ENCODE measurements at regions not wholly inside any gene's neighbourhood (a gene's known extent, or its start where the extent isn't known, plus 50 kb on each side); places are given as distances from the start of the nearest gene placed in this dataset.
"Not testable (repeated sequence)": the region's sequence is repeated elsewhere in the genome, so short reads cannot be mapped to it uniquely, and the experiment has no call there.

DNA sequence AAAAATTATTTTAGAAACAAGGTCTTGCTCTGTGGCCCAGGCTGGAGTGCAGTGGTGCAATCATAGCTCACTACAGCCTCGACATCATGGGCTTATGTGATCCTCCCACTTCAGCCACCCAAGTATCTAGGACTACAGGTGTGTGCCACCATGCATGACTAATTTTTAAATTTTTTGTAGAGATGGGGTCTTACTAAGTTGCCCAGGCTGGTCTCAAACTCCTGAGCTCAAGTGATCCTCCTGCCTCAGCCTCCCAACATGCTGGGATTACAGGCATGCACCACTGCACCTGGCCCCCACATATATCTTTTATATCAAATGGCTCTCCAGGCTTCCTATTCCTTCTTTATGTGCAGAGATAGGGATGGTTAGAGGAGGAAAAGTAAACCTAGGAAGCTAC lies 91.2 kb upstream of the SVIL start:
- H3K4me1 Mint-ChIP-seq (ENCODE audit: low read depth), result peaks cover 28% of the 10 kb centered on the region
- DNase-seq; POLR2A ChIA-PET; H3K4me3 Mint-ChIP-seq; H3K27me3 Mint-ChIP-seq; intact Hi-C loops (cut with micrococcal nuclease); H3K9me3 Mint-ChIP-seq; H3K27ac Mint-ChIP-seq: not testable (repeated sequence)
- H3K36me3 Mint-ChIP-seq, result peaks cover 16% of the 10 kb centered on the region
- CTCF ChIA-PET, result interaction anchor here (0.6 to 1.1 kb wide), 2 partner anchors 10 to 12 kb away, joined by 3 read pairs; no protein-coding TSS in a partner anchor

- Mint-ChIP-seq H3K36me3 (peaks cover 17% of the 10 kb centered on the region), H3K9me3 (peaks cover 8% of the 10 kb centered on the region), H3K27ac (no peak overlapping the region), H3K4me3 (no peak overlapping the region), H3K27me3 (no peaks in the 10 kb centered on the region), H3K4me1 (ENCODE audit: low read depth) (peaks cover 25% of the 10 kb centered on the region)
- DNase-seq, result no peak
- POLR2A ChIA-PET, result no interaction called here
- CTCF ChIA-PET, result interaction anchor here (0.6 to 1.5 kb wide), 2 partner anchors 10 to 11 kb away, joined by 3 read pairs; no protein-coding TSS in a partner anchor
- intact Hi-C loops (cut with micrococcal nuclease), result no loop called here
Observed at GRCh38 chr10:29725133-29725720, 90.5 kb upstream of the SVIL start.

- intact Hi-C loops (cut with micrococcal nuclease), result no loop called here
- no peak overlapping the region for H3K4me3 Mint-ChIP-seq
- peaks cover 21% of the 10 kb centered on the region for H3K4me1 Mint-ChIP-seq (ENCODE audit: low read depth)
- CTCF ChIA-PET, result interaction anchor here (1.5 kb wide), 1 partner anchor 11 kb away, joined by 3 read pairs; no protein-coding TSS in a partner anchor
- H3K9me3 Mint-ChIP-seq, result peaks cover 18% of the 10 kb centered on the region
- no peak overlapping the region for H3K27ac Mint-ChIP-seq
- POLR2A ChIA-PET, result no interaction called here
- no peak for DNase-seq
- no peaks in the 10 kb centered on the region for H3K27me3 Mint-ChIP-seq
- peaks cover 19% of the 10 kb centered on the region for H3K36me3 Mint-ChIP-seq
Observed at GRCh38 chr10:29723726-29724125, 89.0 kb upstream of the SVIL start.

DNA sequence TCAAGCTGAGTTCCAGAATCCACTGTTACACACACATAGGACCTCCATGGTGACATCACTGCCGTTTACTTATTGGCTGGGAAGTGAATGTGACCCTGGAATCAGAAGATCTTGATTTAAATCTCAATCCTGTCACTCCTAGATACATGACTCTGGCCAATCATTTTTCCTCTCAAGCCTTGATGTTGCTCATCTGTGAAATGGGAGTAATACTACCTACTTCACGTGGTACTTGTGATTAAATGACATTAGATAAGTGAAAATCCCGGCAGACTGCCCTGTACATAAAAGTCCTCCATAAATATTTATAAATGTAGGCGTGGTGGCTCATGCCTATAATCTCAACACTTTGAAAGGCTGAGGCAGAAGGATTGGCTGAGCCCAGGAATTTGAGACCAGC lies 88.0 kb upstream of the SVIL start:
- Mint-ChIP-seq H3K9me3 (peaks cover 22% of the 10 kb centered on the region), H3K4me1 (ENCODE audit: low read depth) (peaks cover 14% of the 10 kb centered on the region)
- intact Hi-C loops (cut with micrococcal nuclease), result no loop called here

GRCh38 chr10:29720149-29720548 lies 85.4 kb upstream of the SVIL start:
- H3K36me3 Mint-ChIP-seq, result peaks cover 31% of the 10 kb centered on the region
- H3K9me3 Mint-ChIP-seq, result peaks cover 22% of the 10 kb centered on the region
- ChIA-PET CTCF (no interaction called here), POLR2A (no interaction called here)
- no peak overlapping the region for H3K27ac Mint-ChIP-seq
- no peak for DNase-seq
- no peaks in the 10 kb centered on the region for H3K27me3 Mint-ChIP-seq
- H3K4me3 Mint-ChIP-seq, result no peak overlapping the region
- intact Hi-C loops (cut with micrococcal nuclease), result no loop called here
- H3K4me1 Mint-ChIP-seq (ENCODE audit: low read depth), result peaks cover 18% of the 10 kb centered on the region

More for the DNA sequence above, 88.0 kb upstream of the SVIL start:
- no peak overlapping the region for H3K27ac Mint-ChIP-seq
- CTCF ChIA-PET, result no interaction called here
- POLR2A ChIA-PET, result no interaction called here
- no peak for DNase-seq
- peaks cover 24% of the 10 kb centered on the region for H3K36me3 Mint-ChIP-seq
- no peaks in the 10 kb centered on the region for H3K27me3 Mint-ChIP-seq
- no peak overlapping the region for H3K4me3 Mint-ChIP-seq

- CTCF ChIA-PET, result interaction anchor here (0.7 to 1.1 kb wide), 2 partner anchors 15 to 17 kb away, joined by 3 to 5 read pairs; no protein-coding TSS in a partner anchor
Observed at GRCh38 chr10:29719281-29719675, 84.5 kb upstream of the SVIL start.

DNA sequence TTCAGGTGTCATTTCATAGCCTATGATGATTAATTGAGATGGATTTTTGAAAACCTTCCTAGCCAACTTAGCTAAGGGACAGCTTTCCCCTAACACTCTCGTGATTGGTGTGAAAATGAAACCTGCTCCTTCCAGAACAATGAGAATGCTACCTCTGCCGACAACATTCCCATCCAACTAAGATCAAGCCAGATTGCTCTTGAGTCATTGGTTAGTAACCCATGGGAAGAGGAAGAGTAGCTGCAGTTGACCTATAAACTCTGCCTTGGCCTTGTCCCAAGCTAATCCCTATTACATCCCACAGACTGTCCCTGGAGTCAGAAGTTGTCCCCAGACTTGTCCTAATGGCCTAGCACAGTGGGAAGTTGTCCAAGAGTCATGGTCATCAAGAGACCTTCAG lies 80.5 kb upstream of the SVIL start:
- H3K4me3 Mint-ChIP-seq, result no peak overlapping the region
- no peak overlapping the region for H3K27ac Mint-ChIP-seq
- H3K9me3 Mint-ChIP-seq, result peaks cover 14% of the 10 kb centered on the region
- H3K36me3 Mint-ChIP-seq, result peaks cover 24% of the 10 kb centered on the region
- intact Hi-C loops (cut with micrococcal nuclease), result no loop called here
- CTCF ChIA-PET, result no interaction called here
- POLR2A ChIA-PET, result no interaction called here
- no peaks in the 10 kb centered on the region for H3K27me3 Mint-ChIP-seq
- peaks cover 19% of the 10 kb centered on the region for H3K4me1 Mint-ChIP-seq (ENCODE audit: low read depth)
- DNase-seq, result no peak

More at GRCh38 chr10:29719281-29719675, 84.5 kb upstream of the SVIL start:
- intact Hi-C loops (cut with micrococcal nuclease), result no loop called here
- H3K36me3 Mint-ChIP-seq, result peaks cover 31% of the 10 kb centered on the region
- H3K4me3 Mint-ChIP-seq, result no peak overlapping the region
- peaks cover 18% of the 10 kb centered on the region for H3K4me1 Mint-ChIP-seq (ENCODE audit: low read depth)
- H3K27me3 Mint-ChIP-seq, result no peaks in the 10 kb centered on the region
- no peak overlapping the region for H3K27ac Mint-ChIP-seq
- DNase-seq, result no peak
- POLR2A ChIA-PET, result no interaction called here
- peaks cover 22% of the 10 kb centered on the region for H3K9me3 Mint-ChIP-seq

GRCh38 chr10:29714096-29714874 lies 79.5 kb upstream of the SVIL start:
- peaks cover 19% of the 10 kb centered on the region for H3K4me1 Mint-ChIP-seq (ENCODE audit: low read depth)
- no peaks in the 10 kb centered on the region for H3K27me3 Mint-ChIP-seq
- H3K36me3 Mint-ChIP-seq, result peaks cover 19% of the 10 kb centered on the region
- DNase-seq, result no peak
- intact Hi-C loops (cut with micrococcal nuclease), result no loop called here
- no peak overlapping the region for H3K4me3 Mint-ChIP-seq
- no peak overlapping the region for H3K27ac Mint-ChIP-seq
- POLR2A ChIA-PET, result no interaction called here
- peaks cover 8% of the 10 kb centered on the region for H3K9me3 Mint-ChIP-seq
- CTCF ChIA-PET, result interaction anchor here (0.6 to 0.9 kb wide), 2 partner anchors 12 to 49 kb away, joined by 3 read pairs; no protein-coding TSS in a partner anchor

DNA sequence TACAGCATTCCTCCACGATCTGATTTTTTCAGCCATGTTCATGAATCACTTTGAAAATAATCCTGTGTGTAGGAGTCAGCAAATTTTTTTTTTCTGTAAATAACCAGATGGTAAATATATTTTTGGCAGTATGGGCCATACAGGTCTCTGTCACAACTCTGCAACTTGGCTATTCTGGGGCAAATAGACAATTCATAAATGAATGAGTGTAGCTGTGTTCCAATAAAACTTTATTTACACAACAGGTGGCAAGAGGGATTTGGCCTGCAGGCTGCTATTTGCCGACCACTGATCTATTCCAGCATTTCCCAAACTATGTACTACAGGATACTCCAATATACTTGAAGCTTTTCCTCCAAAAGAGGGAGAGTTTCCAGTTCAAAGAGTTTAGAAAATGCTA lies 78.7 kb upstream of the SVIL start:
- DNase-seq, result no peak
- no peak overlapping the region for H3K4me3 Mint-ChIP-seq
- peaks cover 2% of the 10 kb centered on the region for H3K9me3 Mint-ChIP-seq
- H3K36me3 Mint-ChIP-seq, result peaks cover 14% of the 10 kb centered on the region
- peaks cover 19% of the 10 kb centered on the region for H3K4me1 Mint-ChIP-seq (ENCODE audit: low read depth)
- ChIA-PET CTCF (interaction anchor here (0.6 kb wide), 2 partner anchors 50 to 138 kb away, joined by 3 read pairs; no protein-coding TSS in a partner anchor), POLR2A (no interaction called here)
- intact Hi-C loops (cut with micrococcal nuclease), result no loop called here
- no peak overlapping the region for H3K27ac Mint-ChIP-seq
- H3K27me3 Mint-ChIP-seq, result no peaks in the 10 kb centered on the region

GRCh38 chr10:29712108-29712507 lies 77.3 kb upstream of the SVIL start:
- H3K4me1 Mint-ChIP-seq (ENCODE audit: low read depth), result peaks cover 19% of the 10 kb centered on the region
- intact Hi-C loops (cut with micrococcal nuclease), result no loop called here
- H3K36me3 Mint-ChIP-seq, result peaks cover 11% of the 10 kb centered on the region

DNA sequence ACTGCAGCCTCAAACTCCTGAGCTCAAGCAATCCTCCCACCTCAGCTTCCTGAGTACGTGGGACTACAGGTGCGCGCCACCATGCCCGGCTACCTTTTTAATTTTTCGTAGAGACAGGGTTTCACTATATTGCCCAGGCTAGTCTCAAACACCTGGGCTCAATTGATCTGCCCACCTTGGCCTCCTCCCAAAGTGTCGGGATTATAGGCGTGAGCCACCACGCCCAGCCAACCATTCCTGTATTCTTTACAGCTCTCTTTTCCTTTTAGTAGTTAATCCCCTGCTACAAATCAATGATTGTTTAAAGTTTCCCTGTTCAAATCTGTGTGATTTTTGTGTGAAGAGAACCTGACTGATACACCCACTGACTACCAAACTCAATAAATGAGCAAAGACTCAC lies 75.4 kb upstream of the SVIL start:
- ChIA-PET POLR2A (no interaction called here), CTCF (no interaction called here)
- no peak for DNase-seq
- no peaks in the 10 kb centered on the region for H3K27me3 Mint-ChIP-seq
- H3K36me3 Mint-ChIP-seq, result peaks cover 7% of the 10 kb centered on the region
- H3K4me3 Mint-ChIP-seq, result no peak overlapping the region
- H3K9me3 Mint-ChIP-seq, result peaks cover 9% of the 10 kb centered on the region
- intact Hi-C loops (cut with micrococcal nuclease), result no loop called here
- H3K4me1 Mint-ChIP-seq (ENCODE audit: low read depth), result peaks cover 18% of the 10 kb centered on the region
- no peak overlapping the region for H3K27ac Mint-ChIP-seq

More at GRCh38 chr10:29712108-29712507, 77.3 kb upstream of the SVIL start:
- Mint-ChIP-seq H3K27me3 (no peaks in the 10 kb centered on the region), H3K9me3 (no peaks in the 10 kb centered on the region), H3K27ac (no peak overlapping the region), H3K4me3 (no peak overlapping the region)
- ChIA-PET CTCF (interaction anchor here (1.1 kb wide), 1 partner anchor 15 kb away, joined by 3 read pairs; no protein-coding TSS in a partner anchor), POLR2A (no interaction called here)
- DNase-seq, result no peak

- no peak for DNase-seq
- no peaks in the 10 kb centered on the region for H3K27me3 Mint-ChIP-seq
- no peak overlapping the region for H3K27ac Mint-ChIP-seq
- H3K4me3 Mint-ChIP-seq, result no peak overlapping the region
- POLR2A ChIA-PET, result no interaction called here
- CTCF ChIA-PET, result no interaction called here
- H3K36me3 Mint-ChIP-seq, result peaks cover 7% of the 10 kb centered on the region
- peaks cover 19% of the 10 kb centered on the region for H3K4me1 Mint-ChIP-seq (ENCODE audit: low read depth)
- peaks cover 9% of the 10 kb centered on the region for H3K9me3 Mint-ChIP-seq
- intact Hi-C loops (cut with micrococcal nuclease), result no loop called here
Observed at GRCh38 chr10:29709484-29710002, 74.8 kb upstream of the SVIL start.

All from activated CD4-positive, alpha-beta memory T cell treated with anti-CD3 and anti-CD28 coated beads for 36 hours (primary cell).